ENCODE measurements at regions not wholly inside any gene's neighbourhood (a gene's known extent, or its start where the extent isn't known, plus 50 kb on each side); places are given as distances from the start of the nearest gene placed in this dataset.
A peak's percentile ranks its signal among the peaks of the same experiment; 100 is the strongest.

- DNase-seq (ENCODE audit: low read depth) = no peak
These were observed 665.7 kb downstream of the ZNF674 start for GRCh38 chrX:45879512-45879911.

- DNase-seq (ENCODE audit: low read depth) = no peak
These were observed 669.0 kb downstream of the ZNF674 start for GRCh38 chrX:45876206-45876605.

- DNase-seq (ENCODE audit: low read depth) = no peak
These were observed 671.4 kb downstream of the ZNF674 start for GRCh38 chrX:45873781-45874180.

GRCh38 chrX:45872480-45872879, 671.8 kb upstream of the DIPK2B start:
- DNase-seq (ENCODE audit: low read depth) = no peak

GRCh38 chrX:45868425-45868824, 667.7 kb upstream of the DIPK2B start:
- DNase-seq (ENCODE audit: low read depth) = no peak

- no peak for DNase-seq (ENCODE audit: low read depth)
These were observed 662.1 kb upstream of the DIPK2B start for GRCh38 chrX:45862801-45863200.

GRCh38 chrX:45860450-45860849, 659.8 kb upstream of the DIPK2B start:
- DNase-seq (ENCODE audit: low read depth) = no peak

- DNase-seq (ENCODE audit: low read depth) = no peak
These were observed 658.7 kb upstream of the DIPK2B start for GRCh38 chrX:45859407-45859806.

- DNase-seq (ENCODE audit: low read depth) = peak; percentile 47
These were observed 652.2 kb upstream of the DIPK2B start for GRCh38 chrX:45852884-45853283.

GRCh38 chrX:45851434-45851991, 650.8 kb upstream of the DIPK2B start:
- peak; percentile 44 for DNase-seq (ENCODE audit: low read depth)

- peak; percentile 41 for DNase-seq (ENCODE audit: low read depth)
These were observed 650.2 kb upstream of the DIPK2B start for GRCh38 chrX:45850775-45851433.

GRCh38 chrX:45850197-45850774, 649.6 kb upstream of the DIPK2B start:
- DNase-seq (ENCODE audit: low read depth) = no peak

- DNase-seq (ENCODE audit: low read depth) = peak; percentile 86
These were observed 648.7 kb upstream of the DIPK2B start for GRCh38 chrX:45849261-45849862.

GRCh38 chrX:45847961-45848360, 647.3 kb upstream of the DIPK2B start:
- no peak for DNase-seq (ENCODE audit: low read depth)

GRCh38 chrX:45846328-45846727, 645.7 kb upstream of the DIPK2B start:
- no peak for DNase-seq (ENCODE audit: low read depth)

GRCh38 chrX:45845142-45845541, 644.5 kb upstream of the DIPK2B start:
- DNase-seq (ENCODE audit: low read depth) = no peak

- DNase-seq (ENCODE audit: low read depth) = no peak
These were observed 642.8 kb upstream of the DIPK2B start for GRCh38 chrX:45843518-45843917.

GRCh38 chrX:45842926-45843315, 642.2 kb upstream of the DIPK2B start:
- DNase-seq (ENCODE audit: low read depth) = no peak

- no peak for DNase-seq (ENCODE audit: low read depth)
These were observed 641.7 kb upstream of the DIPK2B start for GRCh38 chrX:45842207-45842925.

- DNase-seq (ENCODE audit: low read depth) = peak; percentile 73
These were observed 639.8 kb upstream of the DIPK2B start for GRCh38 chrX:45840411-45840950.

- DNase-seq (ENCODE audit: low read depth) = no peak
These were observed 629.7 kb upstream of the DIPK2B start for GRCh38 chrX:45830343-45830742.

- DNase-seq (ENCODE audit: low read depth) = peak; percentile 91
These were observed 623.8 kb upstream of the DIPK2B start for GRCh38 chrX:45824471-45824870.

All from LHCN-M2 (cell line).